IPS-NIHi11 (cell line): ENCODE measurements at regions not wholly inside any gene's neighbourhood (a gene's known extent, or its start where the extent isn't known, plus 50 kb on each side); places are given as distances from the start of the nearest gene placed in this dataset.
"Not testable (repeated sequence)": the region's sequence is repeated elsewhere in the genome, so short reads cannot be mapped to it uniquely, and the experiment has no call there.

ENCODE experiments used
- DNase-seq: peaks from one replicate; pipeline ENCODE4 v3.0.0; 2012; ENCODE audit warnings: mixed read lengths, low spot score

- DNase-seq: not testable (repeated sequence)
Observed at GRCh38 chr1:190837200-190837599, 359.5 kb upstream of the BRINP3 start.

- no peak for DNase-seq
Observed at GRCh38 chr1:190837888-190838287, 360.2 kb upstream of the BRINP3 start.

- DNase-seq: no peak
Observed at GRCh38 chr1:190847166-190847565, 369.5 kb upstream of the BRINP3 start.

GRCh38 chr1:190849346-190849745, 371.7 kb upstream of the BRINP3 start:
- no peak for DNase-seq

- no peak for DNase-seq
Observed at GRCh38 chr1:190852611-190853010, 374.9 kb upstream of the BRINP3 start.

GRCh38 chr1:190858140-190858539, 380.5 kb upstream of the BRINP3 start:
- DNase-seq: no peak

- DNase-seq: no peak
Observed at GRCh38 chr1:190864013-190864641, 386.5 kb upstream of the BRINP3 start.

- no peak for DNase-seq
Observed at GRCh38 chr1:190880352-190880751, 402.7 kb upstream of the BRINP3 start.

GRCh38 chr1:190881064-190881463, 403.4 kb upstream of the BRINP3 start:
- DNase-seq: no peak

- no peak for DNase-seq
Observed at GRCh38 chr1:190897233-190897632, 419.6 kb upstream of the BRINP3 start.

GRCh38 chr1:190904091-190904695, 426.5 kb upstream of the BRINP3 start:
- DNase-seq: no peak

- no peak for DNase-seq
Observed at GRCh38 chr1:190906206-190906725, 428.6 kb upstream of the BRINP3 start.

- no peak for DNase-seq
Observed at GRCh38 chr1:190908246-190908645, 430.6 kb upstream of the BRINP3 start.

- no peak for DNase-seq
Observed at GRCh38 chr1:190908691-190909090, 431.0 kb upstream of the BRINP3 start.

GRCh38 chr1:190935925-190936324, 458.3 kb upstream of the BRINP3 start:
- no peak for DNase-seq

- DNase-seq: no peak
Observed at GRCh38 chr1:190936337-190936736, 458.7 kb upstream of the BRINP3 start.

- DNase-seq: no peak
Observed at GRCh38 chr1:190940951-190941350, 463.3 kb upstream of the BRINP3 start.

- DNase-seq: no peak
Observed at GRCh38 chr1:190942475-190942874, 464.8 kb upstream of the BRINP3 start.

GRCh38 chr1:190943722-190944121, 466.1 kb upstream of the BRINP3 start:
- not testable (repeated sequence) for DNase-seq

GRCh38 chr1:190949939-190950338, 472.3 kb upstream of the BRINP3 start:
- DNase-seq: no peak

GRCh38 chr1:190957565-190957964, 479.9 kb upstream of the BRINP3 start:
- DNase-seq: no peak

- no peak for DNase-seq
Observed at GRCh38 chr1:190963321-190963720, 485.7 kb upstream of the BRINP3 start.

- DNase-seq: no peak
Observed at GRCh38 chr1:190975827-190976226, 498.2 kb upstream of the BRINP3 start.

GRCh38 chr1:191002768-191003167, 525.1 kb upstream of the BRINP3 start:
- no peak for DNase-seq
